ENCODE measurements at regions not wholly inside any gene's neighbourhood (a gene's known extent, or its start where the extent isn't known, plus 50 kb on each side); places are given as distances from the start of the nearest gene placed in this dataset.

GRCh38 chr21:25408666-25409065 is 198.6 kb downstream of the MRPL39 start:
- H3K79me2 ChIP-seq (ENCODE audit: control insufficient read depth in 1 of 2, insufficient read depth in 2 of 2, low read length in 2 of 2), result no peaks in the 10 kb centered on the region
- CTCF ChIA-PET (ENCODE audit: partially characterized antibody), result interaction anchor here (1.0 kb wide), 1 partner anchor 126 kb away, joined by 3 read pairs; no protein-coding TSS in a partner anchor
- no peak overlapping the region for H3K27ac ChIP-seq (ENCODE audit: low read depth, low read length)
- no peaks in the 10 kb centered on the region for H4K20me1 ChIP-seq (replicated peaks in 1 of 2; ENCODE audit: control insufficient read depth in 1 of 2, insufficient read depth in 2 of 2, low read length in 2 of 2)
- H3K9ac ChIP-seq (replicated peaks in 1 of 4; ENCODE audit: extremely low read depth in 1 of 4, low read depth in 3 of 4, low read length in 3 of 4), result no peak overlapping the region
- H3K9me3 ChIP-seq (ENCODE audit: insufficient read depth in 2 of 2, low read depth in 1 of 2, low read length in 1 of 2), result no peaks in the 10 kb centered on the region
- H3K18ac ChIP-seq (ENCODE audit: extremely low read depth, low read length), result no peak overlapping the region
- POLR2A ChIA-PET (ENCODE audit: partially characterized antibody), result no interaction called here
- no peaks in the 10 kb centered on the region for H3K4me1 ChIP-seq (replicated peaks in 1 of 4; ENCODE audit: control insufficient read depth in 3 of 4, insufficient read depth in 4 of 4, low read length in 3 of 4)
- no peaks in the 10 kb centered on the region for H3K36me3 ChIP-seq (ENCODE audit: control insufficient read depth in 2 of 4, insufficient read depth in 4 of 4, low read length in 3 of 4)
- H3K23ac ChIP-seq (ENCODE audit: insufficient read length), result no peak overlapping the region
- peaks cover 0 to 1% (median 0%) of the 10 kb centered on the region in 4 experiments; a peak in 1 of 7 replicates for H3K27me3 ChIP-seq (replicated peaks in 1 of 4; ENCODE audit: control insufficient read depth in 3 of 4, extremely low read depth in 1 of 4, insufficient read depth in 3 of 4, low read length in 3 of 4)
- FAIRE-seq (no peak), DNase-seq (ENCODE audit: low read depth in 1 of 2, low spot score in 2 of 2) (no peak)
- no peak overlapping the region for H3K4ac ChIP-seq (replicated peaks; ENCODE audit: insufficient read length, low read depth, low read length)
- H4K91ac ChIP-seq (replicated peaks; ENCODE audit: insufficient read length, low read length), result no peak overlapping the region
- no peak overlapping the region for H3K4me3 ChIP-seq (ENCODE audit: extremely low read depth in 1 of 4, insufficient read depth in 2 of 4, low read depth in 3 of 4, low read length in 4 of 4)
- no peak overlapping the region for H4K5ac ChIP-seq (ENCODE audit: insufficient read length, low read depth, low read length)
- H2AFZ ChIP-seq (ENCODE audit: low read length), result no peak overlapping the region
- WGBS, 2 experiments (ENCODE audit: extremely low coverage in 1 of 2, insufficient coverage in 1 of 2, insufficient read length in 1 of 2, insufficient replicate concordance in 2 of 2, low coverage in 1 of 2, low lambda C conversion rate in 2 of 2, missing lambda C conversion rate in 1 of 2), result 83% methylated on average over 5 of the region's 5 CpGs; no CpG with 5 or more reads in 1 of the 2 experiments
- H2BK5ac ChIP-seq (ENCODE audit: low read depth, low read length), result no peak overlapping the region
- H2BK12ac ChIP-seq (ENCODE audit: low read depth, low read length), result no peak overlapping the region
- H3K14ac ChIP-seq (ENCODE audit: insufficient read length), result no peak overlapping the region
- no peaks in the 10 kb centered on the region for H3K79me1 ChIP-seq (ENCODE audit: low read depth, low read length)
- H3K23me2 ChIP-seq (ENCODE audit: low read depth, low read length), result no peaks in the 10 kb centered on the region; the same call in 1 of the 2 replicates
- H2BK20ac ChIP-seq (ENCODE audit: low read length), result no peak overlapping the region
- no peak overlapping the region for H4K8ac ChIP-seq (ENCODE audit: extremely low read depth, insufficient read depth, low read length)
- no peak overlapping the region for H2BK120ac ChIP-seq (replicated peaks; ENCODE audit: low read depth, low read length)
- H3K4me2 ChIP-seq (ENCODE audit: insufficient read depth in 1 of 2, low read depth in 2 of 2, low read length in 2 of 2), result no peak overlapping the region
- H2AK5ac ChIP-seq (ENCODE audit: low read depth, low read length), result no peak overlapping the region
- H3K56ac ChIP-seq (replicated peaks; ENCODE audit: insufficient read length, low read depth, low read length), result no peak overlapping the region
- H2BK15ac ChIP-seq (ENCODE audit: low read length), result no peak overlapping the region
- TF ChIP-seq SIRT6 (IDR thresholded peaks at IDR 0.05; ENCODE audit: low read length) (no peak), CHD1 (IDR thresholded peaks at IDR 0.05; ENCODE audit: low read depth, low read length) (no peak), HDAC6 (IDR thresholded peaks at IDR 0.05; ENCODE audit: low read depth, low read length) (no peak), CEBPB (IDR thresholded peaks at IDR 0.05; ENCODE audit: low read depth, low read length) (no peak), EZH2 (IDR thresholded peaks at IDR 0.05; ENCODE audit: low read depth, low read length, severe bottlenecking) (no peak), CBX8 (IDR thresholded peaks at IDR 0.05; ENCODE audit: borderline replicate concordance, low read depth, low read length) (no peak), ZNF274 (IDR thresholded peaks at IDR 0.05; ENCODE audit: borderline replicate concordance, extremely low read depth, low read length) (no peak), BACH1 (IDR thresholded peaks at IDR 0.05; ENCODE audit: low read length) (no peak), GTF2F1 (IDR thresholded peaks at IDR 0.05; ENCODE audit: borderline replicate concordance, low read depth, low read length) (no peak), PHF8 (conservative IDR thresholded peaks at IDR 0.05; ENCODE audit: low read depth, low read length) (no peak), CBX5 (IDR thresholded peaks at IDR 0.05; ENCODE audit: low read depth, low read length) (no peak), RNF2 (IDR thresholded peaks at IDR 0.05; ENCODE audit: borderline replicate concordance, low read depth, low read length, missing control alignments, poor library complexity, severe bottlenecking) (no peak), EP300 (IDR thresholded peaks at IDR 0.05; ENCODE audit: borderline replicate concordance in 1 of 2, low read depth in 2 of 2, low read length in 2 of 2) (no peak), BCL11A (IDR thresholded peaks at IDR 0.05; ENCODE audit: low read depth in 2 of 2, low read length in 2 of 2) (no peak), SAP30 (IDR thresholded peaks at IDR 0.05; ENCODE audit: insufficient read depth, insufficient replicate concordance, low read length) (no peak)
